GM12865 (cell line): ENCODE measurements at regions not wholly inside any gene's neighbourhood (a gene's known extent, or its start where the extent isn't known, plus 50 kb on each side); places are given as distances from the start of the nearest gene placed in this dataset.

Experiments
- DNase-seq: peaks from one replicate; pipeline ENCODE4 v3.0.0; 2010; ENCODE audit warnings: low read depth
- H3K4me3 ChIP-seq: 2 replicates; pipeline ENCODE4 v1.5.1; 2011; ENCODE audit warnings: mild to moderate bottlenecking, low read depth, low read length, control low read depth
- TF ChIP-seq, protein P1 (sequence below): IDR thresholded peaks from 2 replicates; pipeline ENCODE4 v1.5.1; 2011; ENCODE audit warnings: low read length, control low read depth, low read depth, inconsistent platforms; ENCODE audit not compliant: insufficient read depth; ENCODE audit errors: missing control alignments

DNA sequence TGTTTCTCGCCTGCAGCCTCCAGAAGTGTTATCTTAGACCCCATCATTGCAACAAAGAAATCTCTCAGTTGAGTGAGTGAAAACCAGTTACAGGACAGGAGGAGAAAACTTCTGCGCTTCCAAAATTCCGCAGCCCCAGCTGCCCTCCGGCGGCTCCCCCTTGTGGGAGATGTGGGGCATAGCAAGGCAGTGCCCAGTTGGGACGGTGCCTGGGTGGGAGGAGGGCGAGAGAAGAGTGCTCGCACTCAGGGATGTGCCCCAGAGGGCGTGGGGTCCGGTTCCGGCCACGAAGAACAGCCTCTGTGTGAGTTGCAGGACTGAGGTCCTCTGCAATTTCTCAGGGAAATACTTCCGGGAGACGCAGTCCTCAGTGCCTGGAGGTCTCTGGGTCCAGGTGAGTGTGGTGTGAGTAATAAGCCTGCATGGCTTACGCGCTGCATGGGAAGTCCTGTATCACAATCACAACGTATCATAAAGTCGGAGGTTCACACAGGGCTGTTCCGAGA lies 87.0 kb upstream of the BLID start:
- peak; percentile 36 for DNase-seq
- TF ChIP-seq, protein P1, sequence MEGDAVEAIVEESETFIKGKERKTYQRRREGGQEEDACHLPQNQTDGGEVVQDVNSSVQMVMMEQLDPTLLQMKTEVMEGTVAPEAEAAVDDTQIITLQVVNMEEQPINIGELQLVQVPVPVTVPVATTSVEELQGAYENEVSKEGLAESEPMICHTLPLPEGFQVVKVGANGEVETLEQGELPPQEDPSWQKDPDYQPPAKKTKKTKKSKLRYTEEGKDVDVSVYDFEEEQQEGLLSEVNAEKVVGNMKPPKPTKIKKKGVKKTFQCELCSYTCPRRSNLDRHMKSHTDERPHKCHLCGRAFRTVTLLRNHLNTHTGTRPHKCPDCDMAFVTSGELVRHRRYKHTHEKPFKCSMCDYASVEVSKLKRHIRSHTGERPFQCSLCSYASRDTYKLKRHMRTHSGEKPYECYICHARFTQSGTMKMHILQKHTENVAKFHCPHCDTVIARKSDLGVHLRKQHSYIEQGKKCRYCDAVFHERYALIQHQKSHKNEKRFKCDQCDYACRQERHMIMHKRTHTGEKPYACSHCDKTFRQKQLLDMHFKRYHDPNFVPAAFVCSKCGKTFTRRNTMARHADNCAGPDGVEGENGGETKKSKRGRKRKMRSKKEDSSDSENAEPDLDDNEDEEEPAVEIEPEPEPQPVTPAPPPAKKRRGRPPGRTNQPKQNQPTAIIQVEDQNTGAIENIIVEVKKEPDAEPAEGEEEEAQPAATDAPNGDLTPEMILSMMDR = peak; percentile 91
- H3K4me3 ChIP-seq = no peak overlapping the region

DNA sequence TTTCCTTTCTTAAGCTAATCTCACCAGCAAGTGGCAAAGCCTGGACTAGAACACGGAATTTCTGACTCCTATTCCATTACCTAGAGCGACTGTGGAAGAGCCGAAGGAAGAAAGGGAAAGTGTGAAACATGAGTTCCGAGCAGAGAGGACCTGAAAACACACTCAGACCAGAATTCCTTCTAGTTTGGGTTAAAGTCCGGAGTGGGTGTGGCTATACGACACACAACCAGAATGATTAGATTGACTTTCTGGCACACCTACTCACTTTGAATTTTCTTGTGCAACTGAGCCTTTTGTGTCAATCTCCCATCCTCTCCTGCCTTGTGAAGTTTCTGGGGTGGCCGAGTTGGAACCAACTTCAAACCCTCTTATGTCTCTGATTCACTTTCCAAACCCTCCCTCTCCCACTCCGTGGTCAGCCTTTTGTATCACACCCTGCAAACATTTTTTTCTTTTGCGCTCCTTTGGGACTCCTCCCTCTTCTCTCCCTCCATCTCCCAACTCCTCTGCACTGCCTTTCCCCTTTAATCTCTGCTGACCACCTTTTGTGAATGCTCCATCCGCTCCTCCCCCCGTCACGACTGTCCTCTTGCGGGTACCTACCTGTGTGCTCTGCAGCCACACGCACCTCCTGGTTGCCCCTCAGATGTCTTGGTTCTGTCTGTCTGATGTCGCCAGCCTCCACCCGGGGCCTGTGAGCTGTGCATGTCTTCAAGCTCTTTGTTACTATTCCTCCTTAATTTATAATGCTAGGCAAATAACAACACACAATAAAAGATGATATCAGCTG lies 86.3 kb upstream of the BLID start:
- H3K4me3 ChIP-seq = no peak overlapping the region
- no peak for DNase-seq
- TF ChIP-seq, protein P1 = no peak

DNA sequence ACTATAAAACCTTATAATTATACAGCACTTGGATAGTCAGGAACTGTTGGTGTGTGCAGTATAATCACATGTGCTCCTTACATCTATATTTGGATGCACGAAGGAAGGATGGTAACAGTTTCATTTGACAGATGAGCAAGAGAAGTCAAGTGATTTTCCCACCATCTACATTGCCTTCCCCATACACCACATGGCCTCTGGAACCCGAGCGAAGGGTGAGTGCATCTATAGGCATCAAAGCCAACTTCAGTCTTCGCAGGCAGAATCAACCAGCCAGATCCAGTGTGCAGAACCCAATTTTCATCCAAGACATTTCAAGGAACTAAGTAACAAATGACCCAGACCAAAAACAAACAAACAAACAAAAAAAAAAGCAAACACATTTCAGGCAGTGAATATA lies 85.1 kb upstream of the BLID start:
- TF ChIP-seq, protein P1 = no peak
- DNase-seq = no peak
- H3K4me3 ChIP-seq = no peak overlapping the region

GRCh38 chr11:122199661-122200060 lies 83.6 kb upstream of the BLID start:
- H3K4me3 ChIP-seq = no peak overlapping the region
- TF ChIP-seq, protein P1 = no peak

GRCh38 chr11:122198291-122198983 lies 82.4 kb upstream of the BLID start:
- TF ChIP-seq, protein P1 = no peak
- no peak for DNase-seq

More at GRCh38 chr11:122199661-122200060, 83.6 kb upstream of the BLID start:
- DNase-seq = no peak

GRCh38 chr11:122197066-122197987 lies 81.3 kb upstream of the BLID start:
- H3K4me3 ChIP-seq = no peak overlapping the region
- no peak for DNase-seq
- TF ChIP-seq, protein P1 = no peak

More at GRCh38 chr11:122198291-122198983, 82.4 kb upstream of the BLID start:
- no peak overlapping the region for H3K4me3 ChIP-seq
